HG02623 (cell line): ENCODE measurements at regions not wholly inside any gene's neighbourhood (a gene's known extent, or its start where the extent isn't known, plus 50 kb on each side); places are given as distances from the start of the nearest gene placed in this dataset.

Experiments
- ATAC-seq: cut with Tn5 transposase; IDR thresholded peaks from one replicate; pipeline ENCODE4 v1.9.1; 2021; ENCODE audit warnings: moderate library complexity; ENCODE audit not compliant: unreplicated experiment

- ATAC-seq = no peak
These were observed 276.9 kb upstream of the KLF14 start for GRCh38 chr7:131010717-131011431.

DNA sequence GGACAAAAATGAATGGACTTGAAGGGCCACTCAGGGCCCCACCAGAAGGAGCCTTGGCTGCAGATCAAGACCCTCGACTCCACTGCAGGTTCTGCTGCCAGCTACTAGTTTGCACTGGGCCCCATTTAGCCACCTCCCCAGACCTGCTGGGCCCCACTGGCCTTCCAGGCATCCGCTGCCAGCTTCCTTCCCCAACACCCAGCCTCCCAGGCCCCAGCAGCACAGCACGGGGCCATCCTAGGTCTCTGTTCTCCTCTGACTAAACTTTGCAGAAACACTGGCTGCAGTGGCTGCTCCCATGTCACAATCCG lies 277.4 kb upstream of the KLF14 start:
- no peak for ATAC-seq

DNA sequence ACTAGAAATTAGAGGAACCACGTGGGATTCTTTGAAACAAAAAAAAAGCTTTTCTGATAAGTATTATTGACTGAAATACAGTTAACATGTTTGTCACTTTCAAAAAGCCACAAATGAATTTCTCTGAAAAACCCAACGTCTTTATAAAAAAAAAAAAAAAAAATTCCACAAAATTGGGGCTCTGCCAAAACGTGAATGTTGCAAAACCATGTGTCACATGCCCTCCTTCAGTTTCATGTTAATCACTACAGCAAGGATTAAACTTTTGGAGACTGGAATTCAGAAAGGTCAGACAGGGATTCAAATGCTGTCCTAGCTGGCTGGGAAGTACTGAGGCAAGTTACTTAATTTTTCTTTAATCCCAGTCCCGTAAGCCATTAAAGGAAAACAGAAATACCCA lies 278.0 kb upstream of the KLF14 start:
- ATAC-seq = no peak

- no peak for ATAC-seq
These were observed 278.5 kb upstream of the KLF14 start for GRCh38 chr7:131012477-131013031.

GRCh38 chr7:131013716-131014115 lies 279.7 kb upstream of the KLF14 start:
- ATAC-seq = no peak

DNA sequence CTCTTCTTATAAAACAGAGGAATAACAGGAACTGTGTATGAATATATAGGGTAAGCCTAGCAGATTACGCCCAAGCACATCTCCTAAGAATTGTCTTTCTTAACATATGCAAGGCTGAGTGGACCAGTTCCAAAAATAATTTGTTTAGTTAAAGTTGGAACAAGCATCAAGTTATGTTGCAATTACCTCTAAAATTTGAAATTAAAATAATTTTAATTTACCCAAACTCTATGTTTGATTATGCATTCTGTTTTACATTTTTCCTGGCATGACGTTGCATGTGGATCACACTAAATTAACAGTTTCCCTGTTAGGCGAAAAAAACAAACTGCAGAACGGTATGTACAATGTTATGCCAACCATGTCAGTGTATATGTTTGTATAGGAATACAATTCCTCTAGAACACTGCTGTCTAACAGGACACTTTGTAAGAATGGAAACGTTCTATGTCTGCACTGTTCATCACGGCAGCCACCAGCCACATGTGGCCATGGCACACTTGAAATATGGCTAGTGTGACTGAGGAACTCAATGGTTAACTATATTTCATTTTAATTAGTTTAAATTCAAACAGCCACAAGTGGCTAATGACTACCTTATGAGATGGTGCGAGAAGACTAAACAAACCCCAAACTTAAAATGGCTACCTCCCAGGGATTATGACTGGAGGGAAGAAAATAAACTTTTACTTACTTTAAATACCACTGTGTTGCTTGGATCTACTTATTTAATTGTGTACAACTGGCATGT lies 281.1 kb upstream of the KLF14 start:
- no peak for ATAC-seq

DNA sequence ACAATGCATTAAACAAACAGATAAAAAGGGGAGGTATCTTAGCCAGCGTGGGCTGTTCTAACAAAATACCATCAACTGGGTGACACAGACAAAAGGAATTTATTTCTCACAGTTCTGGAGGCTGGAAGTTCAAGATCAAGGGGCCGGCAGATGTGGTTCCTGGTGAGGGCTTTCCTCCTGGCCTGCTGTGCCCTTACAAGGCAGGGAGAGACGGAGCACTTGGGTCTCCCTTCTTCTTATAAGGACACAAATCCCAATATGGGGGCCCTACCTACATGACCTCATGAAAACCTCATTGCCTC lies 281.6 kb upstream of the KLF14 start:
- ATAC-seq = no peak

DNA sequence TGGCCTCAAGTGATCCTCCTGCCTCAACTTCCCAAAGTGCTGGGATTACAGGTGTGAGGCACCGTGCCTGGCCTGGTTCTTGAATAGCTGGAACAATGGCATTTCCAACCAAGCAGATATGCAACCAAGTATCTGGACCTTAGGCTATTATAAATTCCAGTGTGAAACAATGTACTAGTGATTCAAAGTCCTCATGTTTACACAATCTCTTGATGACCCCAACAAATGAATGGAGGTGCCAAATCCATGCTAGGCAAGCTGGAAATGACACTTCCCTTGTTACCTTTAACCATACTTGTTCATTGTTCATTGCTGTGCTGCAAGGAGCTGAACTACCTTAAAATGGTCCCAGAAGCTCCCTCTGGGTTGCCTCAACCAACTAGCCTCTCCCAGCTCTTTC lies 282.2 kb upstream of the KLF14 start:
- ATAC-seq = no peak

DNA sequence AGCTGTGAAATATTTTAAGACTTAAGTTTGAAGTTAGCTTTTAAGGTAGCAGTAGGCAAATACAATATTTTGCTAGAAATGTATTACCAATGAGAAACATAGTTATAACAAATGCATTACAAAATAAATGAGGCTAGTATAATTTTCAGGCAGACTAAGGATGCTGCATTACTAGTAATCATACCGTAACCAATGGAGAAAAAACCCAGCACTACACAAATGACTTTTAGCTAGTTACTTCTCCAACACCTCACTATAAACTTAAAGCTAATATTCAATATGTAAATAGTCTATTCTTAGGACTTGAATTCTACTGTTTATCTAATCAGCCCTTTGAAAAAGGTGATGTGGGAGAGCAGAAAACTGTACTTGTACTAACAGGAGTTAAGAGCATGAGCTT lies 285.3 kb upstream of the KLF14 start:
- ATAC-seq = no peak

DNA sequence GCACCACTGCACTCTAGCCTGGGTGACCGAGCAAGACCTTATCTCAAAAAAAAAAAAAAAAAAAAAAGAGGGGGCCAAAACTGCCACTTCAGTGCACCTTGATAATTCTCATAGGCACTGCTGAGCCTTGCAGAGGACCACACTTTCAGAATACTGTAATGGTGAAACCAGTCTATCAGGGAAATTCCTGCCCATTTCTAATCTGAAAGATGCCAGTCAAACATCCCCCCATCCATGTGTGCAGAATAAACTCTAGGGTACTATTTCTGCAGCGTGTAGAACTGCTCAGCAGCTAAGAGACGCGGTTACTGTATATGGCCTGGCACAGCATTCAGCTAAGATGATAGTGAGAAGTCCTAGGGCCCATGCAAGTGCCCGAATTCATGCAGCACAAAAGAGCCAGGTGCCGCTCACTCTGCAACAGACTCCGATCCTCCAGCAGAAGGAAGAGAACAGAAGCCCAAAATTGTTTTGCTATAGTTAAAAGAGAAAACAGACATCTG lies 286.8 kb upstream of the KLF14 start:
- ATAC-seq = no peak

DNA sequence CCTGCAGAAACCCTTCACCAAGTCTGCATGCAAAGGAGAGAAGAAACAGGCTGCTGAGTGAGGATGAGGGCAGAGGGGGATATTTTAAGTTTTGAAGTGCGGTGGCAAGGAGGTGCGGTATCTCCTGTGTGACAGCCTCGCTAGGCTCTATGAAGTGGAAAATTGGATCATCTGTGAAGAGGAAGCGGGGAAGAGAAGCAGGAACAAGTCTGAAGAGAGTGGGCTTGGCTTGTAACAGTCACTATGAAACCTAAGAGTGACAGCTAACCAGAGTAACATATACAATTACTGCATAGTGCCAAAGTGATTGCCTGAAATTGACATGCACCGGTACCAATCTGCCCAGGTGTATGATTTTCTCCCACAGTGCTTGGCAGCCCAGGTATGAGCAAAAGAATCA lies 287.5 kb upstream of the KLF14 start:
- peak; percentile 40 for ATAC-seq

GRCh38 chr7:131021902-131022301 lies 287.9 kb upstream of the KLF14 start:
- no peak for ATAC-seq

- ATAC-seq = peak; percentile 48
These were observed 292.4 kb upstream of the KLF14 start for GRCh38 chr7:131026297-131027000.

GRCh38 chr7:131027287-131027773 lies 293.3 kb upstream of the KLF14 start:
- ATAC-seq = no peak

DNA sequence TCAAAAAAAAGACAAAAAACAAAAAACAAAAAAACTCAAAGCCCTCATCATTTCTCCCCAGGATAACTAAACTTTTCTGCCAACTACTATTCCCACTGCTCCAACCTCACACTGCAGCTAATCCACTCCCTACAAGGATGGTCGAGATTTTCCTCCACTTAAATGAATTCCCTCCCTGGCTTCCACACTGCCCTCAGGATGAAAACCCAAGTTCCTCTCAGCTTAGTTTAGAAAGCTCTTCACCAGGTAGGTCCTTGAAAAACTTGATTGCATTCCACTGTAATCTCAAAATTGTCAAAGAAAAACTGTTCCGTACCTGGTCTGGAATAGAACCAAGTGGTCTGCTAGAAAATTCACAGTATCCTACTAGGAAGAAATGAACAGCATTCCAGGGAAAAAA lies 294.3 kb upstream of the KLF14 start:
- ATAC-seq = no peak

DNA sequence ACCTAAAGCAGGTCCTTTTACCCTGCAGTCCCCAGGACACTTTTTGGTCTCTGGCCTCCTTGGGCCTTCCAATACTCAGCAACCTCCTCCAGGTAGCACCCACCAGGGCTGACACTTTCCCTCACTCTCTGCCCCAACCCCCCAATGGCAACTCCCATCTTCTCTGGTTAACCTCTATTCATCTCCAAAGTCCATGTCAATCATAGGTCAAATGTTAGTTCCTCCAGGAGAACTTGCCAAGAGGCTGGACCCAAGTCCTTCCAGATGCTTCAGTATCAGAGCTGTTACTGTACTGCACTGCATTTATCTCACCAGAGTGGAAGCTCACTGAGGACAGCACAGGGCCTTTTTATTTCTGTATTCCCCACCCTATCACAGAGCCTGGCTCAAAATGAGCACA lies 295.0 kb upstream of the KLF14 start:
- no peak for ATAC-seq

DNA sequence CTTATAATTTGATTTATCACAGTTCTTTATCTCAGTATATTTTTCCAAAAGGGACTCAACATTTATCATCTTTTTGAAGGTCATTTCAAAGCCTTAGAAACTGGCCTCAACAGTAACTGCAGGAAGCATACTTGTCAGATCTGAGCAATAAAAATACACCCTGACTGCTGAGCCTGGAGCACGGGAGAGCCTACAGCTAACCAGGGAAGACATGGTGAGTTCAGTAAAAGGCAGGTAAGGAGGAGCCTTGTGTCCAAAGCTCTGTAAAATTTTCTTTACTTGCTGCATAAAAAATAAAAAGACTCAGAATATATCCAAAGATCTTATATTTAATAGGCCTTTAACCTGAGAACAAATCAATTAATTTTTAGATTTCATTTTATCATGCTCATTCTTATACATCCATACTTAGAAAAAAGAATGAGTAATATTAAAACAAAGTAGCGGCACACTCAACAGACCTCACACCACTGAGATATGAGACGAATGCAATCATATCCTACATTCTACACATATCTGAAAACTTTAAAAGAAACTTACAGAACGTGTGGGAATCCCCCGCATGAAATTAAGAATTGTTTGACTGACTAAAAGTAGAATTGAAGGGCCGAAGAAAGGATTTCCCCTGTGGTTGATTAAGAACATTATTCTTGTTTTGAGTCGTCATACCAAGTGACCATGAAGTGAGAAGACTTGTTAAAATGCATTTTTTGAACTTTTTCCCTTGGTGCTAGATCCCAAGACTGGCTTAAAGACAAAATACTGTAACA lies 296.4 kb upstream of the MKLN1 start:
- peak; percentile 63 for ATAC-seq

- no peak for ATAC-seq
These were observed 294.9 kb upstream of the MKLN1 start for GRCh38 chr7:131032786-131033185.

GRCh38 chr7:131034166-131034881 lies 293.4 kb upstream of the MKLN1 start:
- no peak for ATAC-seq

DNA sequence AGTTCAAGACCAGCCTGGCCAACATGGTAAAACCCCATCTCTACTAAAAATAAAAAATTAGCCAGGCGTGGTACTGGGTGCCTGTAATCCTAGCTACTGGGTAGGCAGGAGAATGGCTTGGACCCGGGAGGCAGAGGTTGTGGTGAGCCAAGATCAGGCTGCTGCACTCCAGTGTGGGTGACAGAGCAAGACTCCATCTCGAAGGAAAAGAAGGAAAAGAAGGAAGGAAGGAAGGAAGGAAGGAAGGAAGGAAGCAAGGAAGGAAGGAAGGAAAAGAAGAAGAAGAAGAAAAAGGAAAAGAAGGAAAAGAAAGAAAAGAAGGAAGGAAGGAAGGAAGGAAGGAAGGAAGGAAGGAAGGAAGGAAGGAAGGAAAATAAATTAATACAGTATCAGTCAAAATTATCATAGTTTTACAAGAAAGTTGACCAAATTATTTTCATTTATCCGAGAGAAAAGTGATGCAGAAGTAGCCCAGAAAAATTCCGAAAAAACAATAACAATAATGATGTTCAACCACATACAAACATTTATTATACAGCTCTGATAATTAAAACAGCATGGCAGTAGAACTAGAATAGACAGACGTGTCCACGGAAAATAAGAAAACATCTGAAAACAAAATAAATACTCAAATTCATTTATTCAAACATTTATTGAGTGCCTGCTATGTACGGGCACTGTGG lies 292.4 kb upstream of the MKLN1 start:
- no peak for ATAC-seq
